WTC11 (cell line): ENCODE measurements at regions not wholly inside any gene's neighbourhood (a gene's known extent, or its start where the extent isn't known, plus 50 kb on each side); places are given as distances from the start of the nearest gene placed in this dataset.
"Not testable (repeated sequence)": the region's sequence is repeated elsewhere in the genome, so short reads cannot be mapped to it uniquely, and the experiment has no call there.

Source experiments
- ATAC-seq: fragments of 200-7000 bp; cut with Tn5 transposase; 2 replicates; pipeline ENCODE4 v1.10.0; 2021; ENCODE audit warnings: mild to moderate bottlenecking, moderate library complexity
- CTCF ChIA-PET: fragments of 300-600 bp; sonication (Branson Sonifier 250); formaldehyde crosslinking; loops from one replicate; lab custom pipeline; 2021; ENCODE audit warnings: antibody characterized with exemption; lab: Charles Lee
- POLR2A ChIA-PET: fragments of 350-600 bp; sonication (Branson Sonifier 250); formaldehyde crosslinking; loops from one replicate; lab custom pipeline; 2021; ENCODE audit warnings: antibody characterized with exemption; lab: Charles Lee
- DNase-seq: peaks from one replicate; pipeline ENCODE4 v3.0.0; 2021; ENCODE audit warnings: low spot score
- H3K27ac Mint-ChIP-seq: 2 replicates; pipeline ENCODE4 v1.8.0; 2021; ENCODE audit warnings: mixed read lengths
- H3K27me3 Mint-ChIP-seq: 2 replicates; pipeline ENCODE4 v1.8.0; 2021; ENCODE audit warnings: low read depth, mild to moderate bottlenecking, moderate library complexity, mixed read lengths
- H3K36me3 Mint-ChIP-seq: 2 replicates; pipeline ENCODE4 v1.8.0; 2021; ENCODE audit warnings: mixed read lengths
- H3K4me1 Mint-ChIP-seq: 2 replicates; pipeline ENCODE4 v1.8.0; 2022; ENCODE audit warnings: mixed read lengths
- H3K4me3 Mint-ChIP-seq: 2 replicates; pipeline ENCODE4 v1.8.0; 2021; ENCODE audit warnings: mild to moderate bottlenecking, moderate library complexity, mixed read lengths
- H3K9me3 Mint-ChIP-seq: 2 replicates; pipeline ENCODE4 v1.8.0; 2021; ENCODE audit warnings: mixed read lengths
- CBFB ChIP-seq: sonication (generic); formaldehyde crosslinking; IDR thresholded peaks from 2 replicates; pipeline ENCODE4 v1.8.1; 2022; ENCODE audit warnings: mild to moderate bottlenecking, low read depth, missing genetic modification reagents
- ESRRA ChIP-seq: sonication (generic); formaldehyde crosslinking; IDR thresholded peaks from 2 replicates; pipeline ENCODE4 v1.8.1; 2022; ENCODE audit warnings: mild to moderate bottlenecking, missing genetic modification reagents, borderline replicate concordance
- JAZF1 ChIP-seq: fragments of 250-450 bp; sonication (Bioruptor Pico); IDR thresholded peaks from 2 replicates; pipeline ENCODE4 v1.9.0; 2021; ENCODE audit warnings: moderate library complexity, mild to moderate bottlenecking, inconsistent platforms
- NR1H2 ChIP-seq: sonication (generic); formaldehyde crosslinking; IDR thresholded peaks from 2 replicates; pipeline ENCODE4 v1.9.0; 2021; ENCODE audit warnings: mild to moderate bottlenecking, moderate library complexity, missing genetic modification reagents
- ZBTB21 ChIP-seq: sonication (generic); formaldehyde crosslinking; IDR thresholded peaks from 2 replicates; pipeline ENCODE4 v1.8.1; 2023; ENCODE audit warnings: mild to moderate bottlenecking, missing genetic modification reagents, borderline replicate concordance
- TF ChIP-seq, protein P1 (sequence below): sonication (generic); formaldehyde crosslinking; IDR thresholded peaks from 2 replicates; pipeline ENCODE4 v1.8.1; 2023; ENCODE audit warnings: mild to moderate bottlenecking, missing genetic modification reagents, borderline replicate concordance
- TF ChIP-seq, protein P2 (sequence below): sonication (generic); formaldehyde crosslinking; IDR thresholded peaks from 2 replicates; pipeline ENCODE4 v1.8.0; 2022; ENCODE audit warnings: mild to moderate bottlenecking, missing genetic modification reagents
- TF ChIP-seq, protein P3 (sequence below): sonication (generic); formaldehyde crosslinking; IDR thresholded peaks from 2 replicates; pipeline ENCODE4 v1.8.1; 2022; ENCODE audit warnings: mild to moderate bottlenecking, missing genetic modification reagents, moderate library complexity, borderline replicate concordance
- TF ChIP-seq, protein P4 (sequence below): sonication (generic); formaldehyde crosslinking; conservative IDR thresholded peaks from 2 replicates; pipeline ENCODE4 v1.8.1; 2022; ENCODE audit warnings: mild to moderate bottlenecking, missing genetic modification reagents
- TF ChIP-seq, protein P5 (sequence below): fragments of 250-450 bp; sonication (Bioruptor Pico); IDR thresholded peaks from 2 replicates; pipeline ENCODE4 v1.9.0; 2021; ENCODE audit warnings: mild to moderate bottlenecking, borderline replicate concordance

DNA sequence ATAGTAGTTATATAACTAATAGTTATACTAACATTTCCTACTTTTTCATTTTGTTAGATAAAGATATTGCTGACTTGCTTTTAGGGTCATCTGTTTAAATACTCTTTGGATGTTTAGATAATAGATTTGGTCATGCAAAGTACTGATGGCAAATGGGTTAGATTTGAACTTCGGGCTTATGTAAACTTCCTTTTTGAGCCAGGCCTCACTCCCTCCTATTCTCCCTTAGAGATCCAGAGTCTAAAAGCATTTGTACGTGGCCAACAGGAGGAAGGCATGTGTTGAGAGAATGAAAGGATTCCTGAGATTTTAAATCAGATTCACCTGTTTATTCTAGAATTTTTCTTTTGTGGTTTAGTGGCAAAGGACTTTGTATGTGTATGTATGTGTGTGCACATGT is 106.4 kb upstream of the GBE1 start:
- TF ChIP-seq, protein P1, sequence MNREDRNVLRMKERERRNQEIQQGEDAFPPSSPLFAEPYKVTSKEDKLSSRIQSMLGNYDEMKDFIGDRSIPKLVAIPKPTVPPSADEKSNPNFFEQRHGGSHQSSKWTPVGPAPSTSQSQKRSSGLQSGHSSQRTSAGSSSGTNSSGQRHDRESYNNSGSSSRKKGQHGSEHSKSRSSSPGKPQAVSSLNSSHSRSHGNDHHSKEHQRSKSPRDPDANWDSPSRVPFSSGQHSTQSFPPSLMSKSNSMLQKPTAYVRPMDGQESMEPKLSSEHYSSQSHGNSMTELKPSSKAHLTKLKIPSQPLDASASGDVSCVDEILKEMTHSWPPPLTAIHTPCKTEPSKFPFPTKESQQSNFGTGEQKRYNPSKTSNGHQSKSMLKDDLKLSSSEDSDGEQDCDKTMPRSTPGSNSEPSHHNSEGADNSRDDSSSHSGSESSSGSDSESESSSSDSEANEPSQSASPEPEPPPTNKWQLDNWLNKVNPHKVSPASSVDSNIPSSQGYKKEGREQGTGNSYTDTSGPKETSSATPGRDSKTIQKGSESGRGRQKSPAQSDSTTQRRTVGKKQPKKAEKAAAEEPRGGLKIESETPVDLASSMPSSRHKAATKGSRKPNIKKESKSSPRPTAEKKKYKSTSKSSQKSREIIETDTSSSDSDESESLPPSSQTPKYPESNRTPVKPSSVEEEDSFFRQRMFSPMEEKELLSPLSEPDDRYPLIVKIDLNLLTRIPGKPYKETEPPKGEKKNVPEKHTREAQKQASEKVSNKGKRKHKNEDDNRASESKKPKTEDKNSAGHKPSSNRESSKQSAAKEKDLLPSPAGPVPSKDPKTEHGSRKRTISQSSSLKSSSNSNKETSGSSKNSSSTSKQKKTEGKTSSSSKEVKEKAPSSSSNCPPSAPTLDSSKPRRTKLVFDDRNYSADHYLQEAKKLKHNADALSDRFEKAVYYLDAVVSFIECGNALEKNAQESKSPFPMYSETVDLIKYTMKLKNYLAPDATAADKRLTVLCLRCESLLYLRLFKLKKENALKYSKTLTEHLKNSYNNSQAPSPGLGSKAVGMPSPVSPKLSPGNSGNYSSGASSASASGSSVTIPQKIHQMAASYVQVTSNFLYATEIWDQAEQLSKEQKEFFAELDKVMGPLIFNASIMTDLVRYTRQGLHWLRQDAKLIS (CRISPR knock-in tag), result no peak
- TF ChIP-seq, protein P2, sequence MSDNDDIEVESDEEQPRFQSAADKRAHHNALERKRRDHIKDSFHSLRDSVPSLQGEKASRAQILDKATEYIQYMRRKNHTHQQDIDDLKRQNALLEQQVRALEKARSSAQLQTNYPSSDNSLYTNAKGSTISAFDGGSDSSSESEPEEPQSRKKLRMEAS (CRISPR knock-in tag), result no peak
- Mint-ChIP-seq H3K4me3 (no peak overlapping the region), H3K27me3 (no peaks in the 10 kb centered on the region), H3K36me3 (no peaks in the 10 kb centered on the region), H3K27ac (no peak overlapping the region), H3K4me1 (peaks cover 18% of the 10 kb centered on the region), H3K9me3 (no peaks in the 10 kb centered on the region)
- CTCF ChIA-PET, result no interaction called here
- DNase-seq, result no peak
- POLR2A ChIA-PET, result no interaction called here
- no peak for ATAC-seq

DNA sequence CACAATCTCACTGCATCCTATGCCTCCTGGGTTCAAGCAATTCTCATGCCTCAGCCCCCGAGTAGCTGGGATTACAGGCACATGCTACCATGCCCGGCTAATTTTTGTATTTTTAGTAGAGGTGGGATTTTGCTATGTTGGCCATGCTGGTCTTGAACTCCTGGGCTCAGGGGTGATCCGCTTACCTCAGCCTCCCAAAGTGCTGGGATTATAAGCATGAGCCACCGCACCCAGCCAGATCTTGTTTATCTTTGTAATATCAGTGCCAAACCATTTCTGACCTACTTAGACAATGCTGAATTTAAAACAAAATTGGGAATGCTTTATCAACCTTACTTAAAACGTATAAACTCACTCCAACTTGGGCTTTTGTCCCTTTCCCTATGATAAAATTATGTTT is 103.7 kb upstream of the GBE1 start:
- H3K27me3 Mint-ChIP-seq, POLR2A ChIA-PET, ATAC-seq, H3K9me3 Mint-ChIP-seq, DNase-seq, H3K36me3 Mint-ChIP-seq, CTCF ChIA-PET, H3K27ac Mint-ChIP-seq, H3K4me3 Mint-ChIP-seq: not testable (repeated sequence)
- H3K4me1 Mint-ChIP-seq, result peaks cover 18% of the 10 kb centered on the region

DNA sequence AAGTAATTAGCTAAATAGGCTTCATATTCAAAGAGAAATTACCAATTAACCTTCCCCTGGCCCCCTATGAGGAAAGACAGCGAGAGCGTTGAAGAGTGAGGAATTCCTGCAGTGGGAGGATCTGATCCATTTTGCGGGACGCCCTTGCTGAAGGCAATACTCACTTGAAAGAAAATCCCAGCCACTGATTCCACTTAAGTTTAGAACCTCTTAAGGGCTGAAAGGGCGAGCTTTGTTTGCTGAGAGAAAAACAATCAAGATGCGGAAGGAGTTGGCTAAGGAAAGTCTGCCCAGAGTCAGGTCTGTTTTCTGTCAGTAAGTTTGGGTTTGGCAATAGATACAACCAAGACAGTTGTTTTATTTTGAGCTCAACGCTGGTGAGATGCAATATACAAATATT is 102.8 kb upstream of the GBE1 start:
- Mint-ChIP-seq H3K4me3 (no peak overlapping the region; the same call in 1 of the 2 replicates), H3K36me3 (no peaks in the 10 kb centered on the region), H3K4me1 (peaks cover 18% of the 10 kb centered on the region)
- DNase-seq, result peak; percentile 17
- POLR2A ChIA-PET, result no interaction called here
- CTCF ChIA-PET, result interaction anchor here (0.8 kb wide), 1 partner anchor 374 kb away, joined by 3 read pairs; no protein-coding TSS in a partner anchor
- no peak for TF ChIP-seq ESRRA (CRISPR knock-in tag)
- TF ChIP-seq CBFB (CRISPR knock-in tag), result no peak
- TF ChIP-seq ZBTB21, result no peak
- no peak for TF ChIP-seq NR1H2 (CRISPR knock-in tag)
- TF ChIP-seq, all 79 proteins: peak for 0
- Mint-ChIP-seq H3K9me3 (no peaks in the 10 kb centered on the region), H3K27ac (peak overlapping the region; percentile 94), H3K27me3 (no peaks in the 10 kb centered on the region)
- ATAC-seq, result peak; percentile 93

DNA sequence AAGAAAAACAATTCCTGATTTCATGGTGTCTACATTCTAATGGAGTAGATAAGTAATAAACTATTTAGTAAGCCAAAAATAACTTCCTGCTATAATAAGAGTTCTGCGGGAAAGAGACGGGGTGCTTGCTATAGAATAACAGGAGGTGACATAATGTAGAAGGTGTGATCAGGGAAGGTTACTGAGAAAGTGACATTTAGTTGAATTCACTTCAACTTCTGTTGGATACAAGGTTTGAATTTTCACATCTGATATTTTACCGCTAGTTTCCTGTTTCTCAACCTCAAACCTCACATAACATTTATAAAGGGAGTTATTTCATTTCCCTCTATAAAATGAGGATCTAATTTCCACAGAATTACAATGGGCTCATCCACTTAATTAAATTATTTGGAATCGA is 102.3 kb upstream of the GBE1 start:
- DNase-seq (no peak), ATAC-seq (no peak)
- TF ChIP-seq JAZF1, result no peak
- TF ChIP-seq, protein P3, sequence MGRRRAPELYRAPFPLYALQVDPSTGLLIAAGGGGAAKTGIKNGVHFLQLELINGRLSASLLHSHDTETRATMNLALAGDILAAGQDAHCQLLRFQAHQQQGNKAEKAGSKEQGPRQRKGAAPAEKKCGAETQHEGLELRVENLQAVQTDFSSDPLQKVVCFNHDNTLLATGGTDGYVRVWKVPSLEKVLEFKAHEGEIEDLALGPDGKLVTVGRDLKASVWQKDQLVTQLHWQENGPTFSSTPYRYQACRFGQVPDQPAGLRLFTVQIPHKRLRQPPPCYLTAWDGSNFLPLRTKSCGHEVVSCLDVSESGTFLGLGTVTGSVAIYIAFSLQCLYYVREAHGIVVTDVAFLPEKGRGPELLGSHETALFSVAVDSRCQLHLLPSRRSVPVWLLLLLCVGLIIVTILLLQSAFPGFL (CRISPR knock-in tag), result no peak
- TF ChIP-seq, protein P4, sequence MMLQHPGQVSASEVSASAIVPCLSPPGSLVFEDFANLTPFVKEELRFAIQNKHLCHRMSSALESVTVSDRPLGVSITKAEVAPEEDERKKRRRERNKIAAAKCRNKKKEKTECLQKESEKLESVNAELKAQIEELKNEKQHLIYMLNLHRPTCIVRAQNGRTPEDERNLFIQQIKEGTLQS, result no peak
- TF ChIP-seq, protein P5, sequence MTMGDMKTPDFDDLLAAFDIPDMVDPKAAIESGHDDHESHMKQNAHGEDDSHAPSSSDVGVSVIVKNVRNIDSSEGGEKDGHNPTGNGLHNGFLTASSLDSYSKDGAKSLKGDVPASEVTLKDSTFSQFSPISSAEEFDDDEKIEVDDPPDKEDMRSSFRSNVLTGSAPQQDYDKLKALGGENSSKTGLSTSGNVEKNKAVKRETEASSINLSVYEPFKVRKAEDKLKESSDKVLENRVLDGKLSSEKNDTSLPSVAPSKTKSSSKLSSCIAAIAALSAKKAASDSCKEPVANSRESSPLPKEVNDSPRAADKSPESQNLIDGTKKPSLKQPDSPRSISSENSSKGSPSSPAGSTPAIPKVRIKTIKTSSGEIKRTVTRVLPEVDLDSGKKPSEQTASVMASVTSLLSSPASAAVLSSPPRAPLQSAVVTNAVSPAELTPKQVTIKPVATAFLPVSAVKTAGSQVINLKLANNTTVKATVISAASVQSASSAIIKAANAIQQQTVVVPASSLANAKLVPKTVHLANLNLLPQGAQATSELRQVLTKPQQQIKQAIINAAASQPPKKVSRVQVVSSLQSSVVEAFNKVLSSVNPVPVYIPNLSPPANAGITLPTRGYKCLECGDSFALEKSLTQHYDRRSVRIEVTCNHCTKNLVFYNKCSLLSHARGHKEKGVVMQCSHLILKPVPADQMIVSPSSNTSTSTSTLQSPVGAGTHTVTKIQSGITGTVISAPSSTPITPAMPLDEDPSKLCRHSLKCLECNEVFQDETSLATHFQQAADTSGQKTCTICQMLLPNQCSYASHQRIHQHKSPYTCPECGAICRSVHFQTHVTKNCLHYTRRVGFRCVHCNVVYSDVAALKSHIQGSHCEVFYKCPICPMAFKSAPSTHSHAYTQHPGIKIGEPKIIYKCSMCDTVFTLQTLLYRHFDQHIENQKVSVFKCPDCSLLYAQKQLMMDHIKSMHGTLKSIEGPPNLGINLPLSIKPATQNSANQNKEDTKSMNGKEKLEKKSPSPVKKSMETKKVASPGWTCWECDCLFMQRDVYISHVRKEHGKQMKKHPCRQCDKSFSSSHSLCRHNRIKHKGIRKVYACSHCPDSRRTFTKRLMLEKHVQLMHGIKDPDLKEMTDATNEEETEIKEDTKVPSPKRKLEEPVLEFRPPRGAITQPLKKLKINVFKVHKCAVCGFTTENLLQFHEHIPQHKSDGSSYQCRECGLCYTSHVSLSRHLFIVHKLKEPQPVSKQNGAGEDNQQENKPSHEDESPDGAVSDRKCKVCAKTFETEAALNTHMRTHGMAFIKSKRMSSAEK, result no peak
- ChIA-PET POLR2A (no interaction called here), CTCF (interaction anchor here (0.8 kb wide), 1 partner anchor 374 kb away, joined by 3 read pairs; no protein-coding TSS in a partner anchor)
- peaks cover 18% of the 10 kb centered on the region for H3K4me1 Mint-ChIP-seq
- H3K27ac Mint-ChIP-seq, result peak overlapping the region; percentile 94; the same call in 1 of the 2 replicates
- H3K4me3 Mint-ChIP-seq, result no peak overlapping the region
- no peaks in the 10 kb centered on the region for H3K27me3 Mint-ChIP-seq
- H3K36me3 Mint-ChIP-seq, result no peaks in the 10 kb centered on the region
- H3K9me3 Mint-ChIP-seq, result no peaks in the 10 kb centered on the region
